ENCODE measurements at regions not wholly inside any gene's neighbourhood (a gene's known extent, or its start where the extent isn't known, plus 50 kb on each side); places are given as distances from the start of the nearest gene placed in this dataset.

DNA sequence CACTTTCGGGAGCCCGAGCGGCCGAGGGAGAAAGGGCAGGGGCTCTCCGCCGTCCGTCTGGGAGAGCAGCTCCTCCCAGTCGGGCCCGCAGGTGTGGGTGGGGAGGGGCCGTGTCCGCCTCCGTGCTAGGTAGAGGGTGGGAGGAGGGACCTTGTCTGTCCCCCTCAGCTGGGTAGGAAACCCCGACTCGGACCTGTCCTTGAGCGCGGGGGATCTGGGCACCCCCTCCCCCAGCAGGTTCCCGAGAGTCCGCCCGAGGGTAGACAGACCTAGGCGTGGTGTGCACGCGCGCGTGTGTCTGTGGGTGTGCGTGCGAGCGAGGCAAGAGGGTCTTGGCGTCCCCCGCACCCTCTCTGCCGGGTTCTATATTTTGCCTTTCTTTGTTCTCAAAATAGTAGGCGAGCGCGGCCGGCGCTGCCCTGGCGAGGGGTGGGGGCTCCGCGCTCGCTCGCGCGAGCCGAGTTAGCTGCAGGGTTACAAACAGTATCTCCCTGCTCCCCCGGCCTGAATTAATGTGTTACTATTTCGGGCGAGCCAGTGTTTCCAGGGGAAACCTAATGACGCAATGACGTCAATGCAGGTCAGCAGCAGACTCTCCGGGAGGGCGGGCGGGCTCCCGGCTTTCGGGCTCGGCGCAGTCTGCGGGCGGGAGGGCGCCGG is 73.9 kb upstream of the LEP start:
- H3K27me3 ChIP-seq (ENCODE audit: control insufficient read depth, insufficient read depth, low read length, poor library complexity, severe bottlenecking), result peaks cover 94% of the 10 kb centered on the region
- H3K9me3 ChIP-seq (ENCODE audit: control insufficient read depth, low read length), result no peaks in the 10 kb centered on the region
- H3K4me1 ChIP-seq (ENCODE audit: control insufficient read depth, insufficient read depth, low read length), result peaks cover 16% of the 10 kb centered on the region
- WGBS, 2 experiments, result 0 to 1% methylated on average over 59 of the region's 59 CpGs
- H3K27ac ChIP-seq (ENCODE audit: insufficient read depth, low read depth, low read length, poor library complexity, severe bottlenecking), result no peak overlapping the region
- H3K4me3 ChIP-seq (ENCODE audit: insufficient read depth, low read depth, low read length), result peak overlapping the region; percentile 38
- H3K36me3 ChIP-seq (ENCODE audit: control insufficient read depth, insufficient read depth, low read length), result no peaks in the 10 kb centered on the region

DNA sequence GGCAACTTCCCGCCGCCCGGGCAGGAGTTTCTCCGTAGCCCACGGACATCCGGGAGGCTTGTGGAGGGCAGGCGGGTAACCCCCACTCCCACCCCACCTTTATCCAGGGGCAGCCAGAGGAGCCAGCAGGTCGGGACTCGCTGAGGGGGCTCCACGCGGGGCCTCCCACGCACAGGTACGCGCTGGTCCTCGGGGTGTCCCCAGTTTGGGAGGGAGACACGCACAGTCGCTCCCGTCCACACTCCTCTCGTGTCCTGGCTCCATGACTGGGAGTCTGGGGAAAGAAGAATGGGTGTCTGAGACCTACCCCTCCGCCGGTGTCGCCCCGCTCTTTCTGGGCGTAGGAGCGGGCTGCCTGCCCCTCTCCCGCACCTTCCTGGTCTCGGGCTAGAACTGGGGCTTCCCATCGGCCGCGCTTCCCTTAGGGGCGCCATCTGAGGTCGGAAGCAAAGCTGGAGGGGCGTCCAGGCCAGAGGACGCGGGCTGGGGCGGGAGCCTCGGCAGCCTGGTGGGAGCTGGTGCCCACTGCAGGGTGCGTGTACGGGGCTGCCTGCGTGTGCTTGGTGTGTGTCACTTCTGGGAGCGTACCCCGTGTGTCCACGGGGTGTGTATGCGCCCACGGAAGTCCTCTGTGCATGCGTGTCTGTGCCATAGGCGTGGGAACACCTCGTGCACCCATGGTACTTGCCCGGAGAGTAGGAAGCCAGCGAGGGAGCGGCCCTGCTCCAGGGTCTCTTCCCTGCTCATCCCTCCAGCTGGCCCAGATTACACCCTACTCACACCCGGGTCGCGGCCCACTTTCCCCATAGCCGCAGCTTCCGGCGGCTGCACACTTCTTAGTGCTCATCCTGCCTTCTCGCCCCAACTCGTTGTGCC is 73.0 kb upstream of the LEP start:
- H3K27ac ChIP-seq (ENCODE audit: insufficient read depth, low read depth, low read length, poor library complexity, severe bottlenecking), result no peak overlapping the region
- peak overlapping the region; percentile 13 for H3K4me3 ChIP-seq (ENCODE audit: insufficient read depth, low read depth, low read length)
- H3K4me1 ChIP-seq (ENCODE audit: control insufficient read depth, insufficient read depth, low read length), result peaks cover 16% of the 10 kb centered on the region
- peaks cover 96% of the 10 kb centered on the region for H3K27me3 ChIP-seq (ENCODE audit: control insufficient read depth, insufficient read depth, low read length, poor library complexity, severe bottlenecking)
- H3K36me3 ChIP-seq (ENCODE audit: control insufficient read depth, insufficient read depth, low read length), result no peaks in the 10 kb centered on the region
- H3K9me3 ChIP-seq (ENCODE audit: control insufficient read depth, low read length), result no peaks in the 10 kb centered on the region
- WGBS, 2 experiments, result 5 to 6% methylated on average over 58 to 59 of the region's 59 CpGs

DNA sequence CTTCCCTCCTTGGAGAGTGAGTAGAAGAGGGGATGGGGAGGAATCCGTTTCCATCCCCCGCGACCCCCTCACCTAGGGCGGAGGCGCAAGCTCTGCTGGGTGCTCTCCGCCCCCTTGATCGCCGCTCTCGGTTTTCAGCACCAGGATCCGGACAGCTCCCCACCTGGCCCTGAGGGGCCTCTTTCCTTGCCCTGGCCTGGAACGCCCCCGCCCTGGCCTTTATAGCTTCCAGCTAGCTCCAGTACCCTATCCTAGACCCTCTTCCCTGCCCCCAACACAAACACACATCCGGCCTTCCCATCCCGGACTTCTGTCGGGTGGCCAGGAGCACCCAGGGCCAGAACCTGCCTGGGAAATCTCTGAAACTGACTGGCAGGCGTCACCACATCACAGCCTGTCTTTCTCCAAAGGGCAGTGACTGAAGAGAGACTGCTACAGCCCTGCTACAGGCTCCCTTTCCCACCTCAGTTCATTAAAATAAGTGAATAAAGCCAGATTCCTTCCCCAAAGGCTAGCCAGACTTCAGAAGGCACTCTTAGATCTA is 72.3 kb upstream of the LEP start:
- 2 to 3% methylated on average over 16 of the region's 16 CpGs for WGBS, 2 experiments
- peaks cover 16% of the 10 kb centered on the region for H3K4me1 ChIP-seq (ENCODE audit: control insufficient read depth, insufficient read depth, low read length)
- H3K27me3 ChIP-seq (ENCODE audit: control insufficient read depth, insufficient read depth, low read length, poor library complexity, severe bottlenecking), result peaks cover 93% of the 10 kb centered on the region
- H3K9me3 ChIP-seq (ENCODE audit: control insufficient read depth, low read length), result no peaks in the 10 kb centered on the region
- no peak overlapping the region for H3K27ac ChIP-seq (ENCODE audit: insufficient read depth, low read depth, low read length, poor library complexity, severe bottlenecking)
- H3K36me3 ChIP-seq (ENCODE audit: control insufficient read depth, insufficient read depth, low read length), result no peaks in the 10 kb centered on the region
- no peak overlapping the region for H3K4me3 ChIP-seq (ENCODE audit: insufficient read depth, low read depth, low read length)

DNA sequence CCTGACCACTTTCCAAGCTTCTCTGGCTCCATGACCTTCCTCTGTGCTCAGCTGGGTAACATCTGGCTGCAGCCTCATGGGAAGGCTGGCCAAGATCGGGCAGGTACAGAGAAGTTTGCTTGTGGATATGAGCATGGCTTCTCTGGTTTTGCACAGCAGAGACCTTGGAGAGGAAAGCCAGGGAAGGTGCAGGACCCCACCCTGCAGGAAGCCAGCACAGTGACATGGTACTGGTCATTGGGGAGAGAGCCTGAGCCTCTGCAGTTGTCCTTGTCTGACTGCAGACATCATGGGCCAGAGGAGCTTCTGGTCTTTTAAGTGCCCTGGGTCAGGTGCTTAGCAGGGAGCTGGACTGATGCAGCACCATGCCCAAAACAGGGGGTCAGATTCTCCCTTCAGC is 70.6 kb upstream of the LEP start:
- Histone ChIP-seq H3K4me3 (ENCODE audit: insufficient read depth, low read depth, low read length) (no peak overlapping the region), H3K36me3 (ENCODE audit: control insufficient read depth, insufficient read depth, low read length) (no peaks in the 10 kb centered on the region), H3K27me3 (ENCODE audit: control insufficient read depth, insufficient read depth, low read length, poor library complexity, severe bottlenecking) (peaks cover 76% of the 10 kb centered on the region), H3K27ac (ENCODE audit: insufficient read depth, low read depth, low read length, poor library complexity, severe bottlenecking) (no peak overlapping the region), H3K9me3 (ENCODE audit: control insufficient read depth, low read length) (no peaks in the 10 kb centered on the region), H3K4me1 (ENCODE audit: control insufficient read depth, insufficient read depth, low read length) (peaks cover 16% of the 10 kb centered on the region)
- 90% methylated on average over 1 of the region's 1 CpG for WGBS, 2 experiments

DNA sequence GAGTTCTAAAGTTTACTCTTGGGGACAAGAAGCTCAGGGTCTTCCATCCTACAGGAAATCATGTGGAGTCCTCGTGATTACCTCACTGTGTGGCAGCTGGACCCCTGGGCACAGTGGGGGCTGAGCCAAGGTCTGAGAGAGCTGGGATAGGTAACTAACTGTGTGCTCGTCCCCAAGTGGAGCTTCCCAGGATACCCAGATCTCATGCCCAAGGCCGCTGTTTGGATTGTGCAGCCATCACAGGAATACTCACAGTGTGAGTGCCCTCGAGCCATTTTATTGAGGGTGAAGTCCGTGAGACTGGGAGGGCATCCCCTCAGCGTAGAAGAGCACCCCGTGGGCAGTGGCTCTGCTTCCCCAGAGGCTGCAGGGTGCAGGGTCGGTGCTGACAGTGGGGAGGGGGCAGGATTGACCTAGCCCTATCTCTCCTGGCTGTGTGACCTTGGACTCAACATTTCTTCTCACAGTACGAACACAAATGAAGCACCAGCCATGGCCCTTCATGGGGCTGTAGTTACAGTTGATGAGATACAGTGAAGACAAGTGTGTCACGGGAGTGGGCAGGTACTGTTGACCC is 69.6 kb upstream of the LEP start:
- Histone ChIP-seq H3K27me3 (ENCODE audit: control insufficient read depth, insufficient read depth, low read length, poor library complexity, severe bottlenecking) (peaks cover 66% of the 10 kb centered on the region), H3K4me3 (ENCODE audit: insufficient read depth, low read depth, low read length) (no peak overlapping the region), H3K27ac (ENCODE audit: insufficient read depth, low read depth, low read length, poor library complexity, severe bottlenecking) (no peak overlapping the region), H3K36me3 (ENCODE audit: control insufficient read depth, insufficient read depth, low read length) (no peaks in the 10 kb centered on the region), H3K9me3 (ENCODE audit: control insufficient read depth, low read length) (no peaks in the 10 kb centered on the region), H3K4me1 (ENCODE audit: control insufficient read depth, insufficient read depth, low read length) (peaks cover 16% of the 10 kb centered on the region)
- 87 to 89% methylated on average over 10 of the region's 10 CpGs for WGBS, 2 experiments

DNA sequence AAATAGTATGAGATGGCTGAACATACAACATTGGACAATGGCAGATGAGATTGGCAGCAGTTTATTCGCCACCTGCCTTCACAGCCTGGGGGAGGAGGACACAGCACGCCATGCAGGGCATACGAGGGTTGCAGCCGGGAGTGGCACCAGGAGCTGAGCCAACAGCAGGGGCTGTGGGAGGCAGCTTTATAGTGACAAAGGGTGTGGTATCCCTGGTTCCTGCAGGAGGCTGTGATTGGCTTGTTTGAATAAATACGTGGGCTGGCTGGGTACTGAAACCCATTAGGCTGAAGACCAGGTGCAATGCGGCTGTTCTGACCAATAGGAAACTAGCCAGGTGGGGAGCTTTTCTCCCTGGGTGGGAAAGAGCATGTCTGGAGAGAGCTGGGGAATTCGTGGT is 68.9 kb upstream of the LEP start:
- Histone ChIP-seq H3K27me3 (ENCODE audit: control insufficient read depth, insufficient read depth, low read length, poor library complexity, severe bottlenecking) (peaks cover 59% of the 10 kb centered on the region), H3K9me3 (ENCODE audit: control insufficient read depth, low read length) (no peaks in the 10 kb centered on the region), H3K36me3 (ENCODE audit: control insufficient read depth, insufficient read depth, low read length) (no peaks in the 10 kb centered on the region), H3K27ac (ENCODE audit: insufficient read depth, low read depth, low read length, poor library complexity, severe bottlenecking) (no peak overlapping the region), H3K4me1 (ENCODE audit: control insufficient read depth, insufficient read depth, low read length) (peaks cover 10% of the 10 kb centered on the region), H3K4me3 (ENCODE audit: insufficient read depth, low read depth, low read length) (no peak overlapping the region)
- WGBS, 2 experiments, result 70% methylated on average over 7 of the region's 7 CpGs

DNA sequence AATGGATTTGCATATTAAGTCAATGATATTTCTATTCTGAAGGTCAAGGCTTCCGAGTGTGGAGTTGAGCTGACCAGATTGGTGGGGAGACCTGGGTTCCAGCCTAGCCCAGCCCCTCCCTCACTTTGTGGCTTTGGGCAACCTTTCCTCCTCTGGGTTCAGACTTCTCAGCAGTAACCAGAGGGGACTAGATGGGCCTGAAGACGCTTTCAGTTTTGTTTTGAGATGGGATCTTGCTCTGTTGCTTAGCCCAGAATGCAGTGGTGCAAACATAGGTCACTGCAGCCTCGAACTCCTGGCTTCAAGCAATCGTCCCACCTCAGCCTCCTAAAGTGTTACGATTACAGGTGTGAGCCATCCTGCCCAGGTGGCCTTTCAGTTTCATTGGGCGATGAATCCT is 68.1 kb upstream of the LEP start:
- Histone ChIP-seq H3K27ac (ENCODE audit: insufficient read depth, low read depth, low read length, poor library complexity, severe bottlenecking) (no peak overlapping the region), H3K4me1 (ENCODE audit: control insufficient read depth, insufficient read depth, low read length) (peaks cover 5% of the 10 kb centered on the region), H3K36me3 (ENCODE audit: control insufficient read depth, insufficient read depth, low read length) (no peaks in the 10 kb centered on the region), H3K4me3 (ENCODE audit: insufficient read depth, low read depth, low read length) (no peak overlapping the region), H3K27me3 (ENCODE audit: control insufficient read depth, insufficient read depth, low read length, poor library complexity, severe bottlenecking) (peaks cover 54% of the 10 kb centered on the region), H3K9me3 (ENCODE audit: control insufficient read depth, low read length) (no peaks in the 10 kb centered on the region)
- WGBS, 2 experiments, result 91% methylated on average over 6 of the region's 6 CpGs

DNA sequence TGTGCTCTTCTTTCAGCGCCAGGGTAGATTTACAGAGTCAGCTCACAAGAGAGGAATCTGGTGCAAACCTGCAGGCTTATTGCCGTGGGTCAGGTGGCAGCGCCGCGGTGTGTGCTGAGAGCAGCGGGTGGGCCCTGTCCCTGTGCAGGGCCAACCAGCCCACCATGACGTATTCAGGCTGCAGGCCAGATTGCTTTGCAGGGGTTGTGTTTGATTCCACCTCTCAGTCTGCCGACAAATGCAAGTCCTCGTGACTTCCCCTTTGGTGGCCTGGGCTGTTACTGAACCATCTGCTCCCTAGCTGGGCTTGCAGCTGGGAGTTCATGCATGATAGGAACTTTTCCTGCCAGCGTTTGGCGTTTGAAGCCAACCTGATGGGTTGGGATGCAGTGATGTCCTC is 66.7 kb upstream of the LEP start:
- 90% methylated on average over 11 of the region's 11 CpGs for WGBS, 2 experiments
- Histone ChIP-seq H3K36me3 (ENCODE audit: control insufficient read depth, insufficient read depth, low read length) (no peaks in the 10 kb centered on the region), H3K27me3 (ENCODE audit: control insufficient read depth, insufficient read depth, low read length, poor library complexity, severe bottlenecking) (peaks cover 46% of the 10 kb centered on the region), H3K27ac (ENCODE audit: insufficient read depth, low read depth, low read length, poor library complexity, severe bottlenecking) (no peak overlapping the region), H3K4me3 (ENCODE audit: insufficient read depth, low read depth, low read length) (no peak overlapping the region), H3K4me1 (ENCODE audit: control insufficient read depth, insufficient read depth, low read length) (no peaks in the 10 kb centered on the region), H3K9me3 (ENCODE audit: control insufficient read depth, low read length) (no peaks in the 10 kb centered on the region)

DNA sequence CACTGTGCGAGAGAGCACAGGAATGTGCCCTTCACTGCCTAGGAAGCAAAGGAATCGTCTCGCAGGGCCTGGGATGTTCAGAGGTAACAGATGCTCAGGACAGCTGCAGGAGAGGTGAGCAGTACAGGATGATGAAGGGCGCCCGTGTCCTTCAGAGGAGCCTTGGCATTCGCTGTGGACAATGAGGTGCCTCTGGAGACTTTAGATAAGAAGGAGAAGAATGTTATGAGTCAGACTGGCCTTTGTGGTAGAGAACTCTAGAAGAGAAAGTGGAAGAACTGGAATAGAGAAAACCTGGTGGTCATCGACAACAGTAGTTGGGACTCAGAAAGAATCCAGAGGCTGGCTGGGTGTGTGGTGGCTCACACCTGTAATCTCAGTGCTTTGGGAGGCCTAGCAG is 64.4 kb upstream of the LEP start:
- H3K27ac ChIP-seq (ENCODE audit: insufficient read depth, low read depth, low read length, poor library complexity, severe bottlenecking), result no peak overlapping the region
- no peaks in the 10 kb centered on the region for H3K36me3 ChIP-seq (ENCODE audit: control insufficient read depth, insufficient read depth, low read length)
- H3K4me1 ChIP-seq (ENCODE audit: control insufficient read depth, insufficient read depth, low read length), result no peaks in the 10 kb centered on the region
- H3K4me3 ChIP-seq (ENCODE audit: insufficient read depth, low read depth, low read length), result no peak overlapping the region
- peaks cover 23% of the 10 kb centered on the region for H3K27me3 ChIP-seq (ENCODE audit: control insufficient read depth, insufficient read depth, low read length, poor library complexity, severe bottlenecking)
- no peaks in the 10 kb centered on the region for H3K9me3 ChIP-seq (ENCODE audit: control insufficient read depth, low read length)
- 91 to 92% methylated on average over 7 of the region's 7 CpGs for WGBS, 2 experiments
